T-cell (primary cell): ENCODE measurements at regions not wholly inside any gene's neighbourhood (a gene's known extent, or its start where the extent isn't known, plus 50 kb on each side); places are given as distances from the start of the nearest gene placed in this dataset.

ENCODE experiments used
- ATAC-seq, 4 experiments: fragments of 200-7000 bp in 3 of 4; fragments of 150-1000 bp in 1 of 4; cut with Tn5 transposase; replicated peaks in 1 of 4; 1 replicate in 3 of 4; 2 replicates in 1 of 4; pipeline ENCODE4 v1.10.0; 2021; ENCODE audit warnings: moderate library complexity in 3 of 4, mild to moderate bottlenecking in 2 of 4, moderate number of reproducible peaks in 1 of 4
- CTCF ChIA-PET, 2 donors: fragments of 300-600 bp; sonication (Branson Sonifier 250); formaldehyde crosslinking; loops; one replicate each; lab custom pipeline; 2022; ENCODE audit warnings: antibody characterized with exemption in 2 of 2; lab: Charles Lee
- POLR2A ChIA-PET, 2 donors: fragments of 300-600 bp; sonication (Branson Sonifier 250); formaldehyde crosslinking; loops; one replicate each; lab custom pipeline; 2022; ENCODE audit warnings: antibody characterized with exemption in 2 of 2; lab: Charles Lee
- DNase-seq, 35 experiments: peaks; one replicate each; pipeline versions ENCODE4 v3.0.0 to v3.0.0-alpha.2; 2013 to 2023
- H3K27ac ChIP-seq: one replicate; pipeline ENCODE4 v1.5.1; 2013; ENCODE audit warnings: low read length
- H3K27me3 ChIP-seq, 2 experiments: replicated peaks in 1 of 2; 1 replicate in 1 of 2; 2 replicates in 1 of 2; pipeline versions ENCODE4 v1.6.1 to v1.7.0; 2013; ENCODE audit warnings: low read length in 1 of 2, mixed read lengths in 1 of 2; ENCODE audit not compliant: control insufficient read depth in 2 of 2, insufficient read depth in 2 of 2; ENCODE audit errors: extremely low read depth in 1 of 2
- H3K36me3 ChIP-seq, 2 donors: 1 replicate in 1 of 2; 2 replicates in 1 of 2; pipeline versions ENCODE4 v1.6.1 to v1.7.0; 2013; ENCODE audit warnings: low read length in 1 of 2; ENCODE audit not compliant: control insufficient read depth in 2 of 2, insufficient read depth in 1 of 2; ENCODE audit errors: extremely low read depth in 1 of 2
- H3K4me1 ChIP-seq, 2 experiments: 1 replicate in 1 of 2; 2 replicates in 1 of 2; pipeline versions ENCODE4 v1.6.1 to v1.7.0; 2013; ENCODE audit warnings: low read length in 2 of 2, mixed read lengths in 1 of 2; ENCODE audit not compliant: insufficient read depth in 2 of 2, control insufficient read depth in 1 of 2; ENCODE audit errors: extremely low read depth in 1 of 2
- H3K4me3 ChIP-seq, 2 donors: 1 replicate in 1 of 2; 2 replicates in 1 of 2; pipeline versions ENCODE4 v1.5.1 to v1.7.0; 2013; ENCODE audit warnings: mild to moderate bottlenecking in 2 of 2, low read length in 1 of 2, moderate library complexity in 1 of 2; ENCODE audit not compliant: control insufficient read depth in 1 of 2; ENCODE audit errors: extremely low read depth in 1 of 2
- H3K9me3 ChIP-seq: 2 replicates; pipeline ENCODE4 v1.7.0; 2013
- H3K27ac Mint-ChIP-seq, 2 donors: one replicate each; pipeline ENCODE4 v1.8.0; 2020 to 2021; ENCODE audit warnings: mild to moderate bottlenecking in 2 of 2, mixed read lengths in 2 of 2
- H3K27me3 Mint-ChIP-seq, 2 donors: one replicate each; pipeline ENCODE4 v1.8.0; 2021 to 2022; ENCODE audit warnings: mixed read lengths in 2 of 2
- H3K36me3 Mint-ChIP-seq: one replicate; pipeline ENCODE4 v1.8.0; 2021; ENCODE audit warnings: mixed read lengths
- H3K4me1 Mint-ChIP-seq, 3 donors: one replicate each; pipeline ENCODE4 v1.8.0; 2020 to 2022; ENCODE audit warnings: mixed read lengths in 3 of 3, mild to moderate bottlenecking in 1 of 3
- H3K4me3 Mint-ChIP-seq, 3 donors: one replicate each; pipeline ENCODE4 v1.8.0; 2020 to 2022; ENCODE audit warnings: mild to moderate bottlenecking in 3 of 3, mixed read lengths in 3 of 3, moderate library complexity in 3 of 3
- H3K9me3 Mint-ChIP-seq, 3 donors: one replicate each; pipeline ENCODE4 v1.8.0; 2020 to 2022; ENCODE audit warnings: mixed read lengths in 3 of 3
- WGBS: methylation state at CpG from one replicate; pipeline ENCODE4 v1.1.5; 2013; ENCODE audit warnings: missing lambda C conversion rate; ENCODE audit not compliant: insufficient coverage; 5-methylcytosine and 5-hydroxymethylcytosine counted together

DNA sequence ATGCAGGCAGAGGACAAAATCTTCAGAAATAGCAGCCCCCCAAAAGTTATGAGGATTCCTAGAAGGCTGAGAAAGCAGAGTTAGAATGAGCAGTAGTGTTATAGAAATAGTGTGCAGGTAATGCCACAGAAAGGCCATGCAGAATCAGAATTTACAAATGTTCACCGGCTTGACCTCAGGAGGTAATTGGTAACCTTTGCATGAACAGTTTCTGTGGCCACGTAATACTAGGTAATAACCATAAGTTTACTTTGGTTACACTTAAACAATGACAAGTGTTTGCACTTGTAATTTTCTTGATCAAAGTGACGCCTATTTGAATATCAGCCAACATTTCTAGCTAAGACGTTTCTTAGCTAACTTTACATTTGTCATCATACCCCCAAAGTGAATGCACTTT, 393.6 kb downstream of the GPAT3 start:
- 69% methylated on average over 2 of the region's 4 CpGs for WGBS
- no peak overlapping the region for H3K4me3 ChIP-seq
- no peak overlapping the region for H3K27ac ChIP-seq
- H3K4me1 ChIP-seq = no peaks in the 10 kb centered on the region
- ChIA-PET CTCF (no interaction called here), POLR2A (no interaction called here)
- no peak for ATAC-seq
- H3K4me3 Mint-ChIP-seq = no peak overlapping the region
- H3K36me3 ChIP-seq = no peaks in the 10 kb centered on the region
- no peak for DNase-seq
- H3K9me3 Mint-ChIP-seq = no peaks in the 10 kb centered on the region
- H3K27me3 ChIP-seq = no peaks in the 10 kb centered on the region
- peaks cover 2 to 4% of the 10 kb centered on the region in 2 donors for H3K27me3 Mint-ChIP-seq
- no peaks in the 10 kb centered on the region for H3K4me1 Mint-ChIP-seq
- H3K27ac Mint-ChIP-seq = no peak overlapping the region
- no peaks in the 10 kb centered on the region for H3K36me3 Mint-ChIP-seq
- H3K9me3 ChIP-seq = no peaks in the 10 kb centered on the region

- ATAC-seq (no peak), DNase-seq (no peak)
- H3K36me3 Mint-ChIP-seq = no peaks in the 10 kb centered on the region
- H3K27me3 Mint-ChIP-seq = peaks cover 2 to 4% of the 10 kb centered on the region in 2 donors
- Histone ChIP-seq H3K4me3 (no peak overlapping the region), H3K27me3 (no peaks in the 10 kb centered on the region), H3K9me3 (no peaks in the 10 kb centered on the region), H3K4me1 (no peaks in the 10 kb centered on the region), H3K27ac (no peak overlapping the region), H3K36me3 (no peaks in the 10 kb centered on the region)
- no peaks in the 10 kb centered on the region for H3K4me1 Mint-ChIP-seq
- H3K9me3 Mint-ChIP-seq = no peaks in the 10 kb centered on the region
- CTCF ChIA-PET = interaction anchor here in 1 of 2 donors (0.5 kb wide), 1 partner anchor 569 kb away, joined by 4 read pairs; no protein-coding TSS in a partner anchor
- WGBS = no CpG with 5 or more reads among the region's 1 CpG
- no peak overlapping the region for H3K4me3 Mint-ChIP-seq
- H3K27ac Mint-ChIP-seq = no peak overlapping the region
- POLR2A ChIA-PET = no interaction called here
Measured at GRCh38 chr4:83926950-83927349, 391.0 kb downstream of the GPAT3 start.

- ChIA-PET CTCF (no interaction called here), POLR2A (no interaction called here)
- H3K36me3 Mint-ChIP-seq = no peaks in the 10 kb centered on the region
- no peaks in the 10 kb centered on the region for H3K9me3 Mint-ChIP-seq
- no peak overlapping the region for H3K27ac Mint-ChIP-seq
- Histone ChIP-seq H3K4me1 (no peaks in the 10 kb centered on the region), H3K27me3 (no peaks in the 10 kb centered on the region), H3K36me3 (no peaks in the 10 kb centered on the region), H3K4me3 (no peak overlapping the region), H3K9me3 (no peaks in the 10 kb centered on the region), H3K27ac (no peak overlapping the region)
- no peaks in the 10 kb centered on the region for H3K27me3 Mint-ChIP-seq
- no peak overlapping the region for H3K4me3 Mint-ChIP-seq
- no peaks in the 10 kb centered on the region for H3K4me1 Mint-ChIP-seq
- DNase-seq (no peak), ATAC-seq (no peak)
- WGBS = no CpG with 5 or more reads among the region's 1 CpG
Measured at GRCh38 chr4:83923341-83923740, 387.4 kb downstream of the GPAT3 start.

GRCh38 chr4:83922402-83922801, 386.5 kb downstream of the GPAT3 start:
- DNase-seq = no peak
- no peaks in the 10 kb centered on the region for H3K36me3 Mint-ChIP-seq
- ATAC-seq = no peak
- Histone ChIP-seq H3K27me3 (no peaks in the 10 kb centered on the region), H3K36me3 (no peaks in the 10 kb centered on the region), H3K4me1 (no peaks in the 10 kb centered on the region), H3K4me3 (no peak overlapping the region), H3K27ac (no peak overlapping the region), H3K9me3 (no peaks in the 10 kb centered on the region)
- POLR2A ChIA-PET = no interaction called here
- no peaks in the 10 kb centered on the region for H3K9me3 Mint-ChIP-seq
- H3K4me1 Mint-ChIP-seq = no peaks in the 10 kb centered on the region
- CTCF ChIA-PET = no interaction called here
- no peak overlapping the region for H3K4me3 Mint-ChIP-seq
- no CpG with 5 or more reads among the region's 1 CpG for WGBS
- no peaks in the 10 kb centered on the region for H3K27me3 Mint-ChIP-seq
- no peak overlapping the region for H3K27ac Mint-ChIP-seq

- Mint-ChIP-seq H3K9me3 (no peaks in the 10 kb centered on the region), H3K4me1 (no peaks in the 10 kb centered on the region), H3K27ac (no peak overlapping the region), H3K36me3 (no peaks in the 10 kb centered on the region), H3K27me3 (no peaks in the 10 kb centered on the region), H3K4me3 (no peak overlapping the region)
- CTCF ChIA-PET = no interaction called here
- Histone ChIP-seq H3K27ac (no peak overlapping the region), H3K4me1 (no peaks in the 10 kb centered on the region), H3K27me3 (no peaks in the 10 kb centered on the region), H3K4me3 (no peak overlapping the region), H3K9me3 (no peaks in the 10 kb centered on the region), H3K36me3 (no peaks in the 10 kb centered on the region)
- ATAC-seq = no peak
- no peak for DNase-seq
- 97% methylated on average over 6 of the region's 8 CpGs for WGBS
- POLR2A ChIA-PET = no interaction called here
Measured at GRCh38 chr4:83921124-83921523, 385.2 kb downstream of the GPAT3 start.

DNA sequence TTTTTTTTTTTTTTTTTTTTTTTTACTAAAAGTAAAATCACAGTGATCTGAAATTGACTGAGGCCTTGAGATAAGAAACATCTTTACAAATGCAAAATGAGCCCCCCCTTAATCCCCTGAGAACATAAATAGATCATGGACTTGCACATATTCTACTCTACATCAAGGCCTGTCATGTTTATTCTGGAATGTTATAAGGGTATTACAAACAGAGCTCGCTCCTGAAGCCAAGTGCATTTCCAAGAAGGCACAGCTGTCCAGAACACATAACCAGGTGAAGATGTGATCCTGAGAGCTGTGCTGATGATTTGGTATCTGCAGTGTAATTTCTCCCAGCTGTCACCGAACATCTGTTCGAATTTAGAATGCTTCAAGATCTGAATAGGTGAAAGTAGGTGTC, 384.5 kb downstream of the GPAT3 start:
- WGBS = no CpG with 5 or more reads among the region's 3 CpGs
- Histone ChIP-seq H3K27me3 (no peaks in the 10 kb centered on the region), H3K27ac (no peak overlapping the region), H3K4me1 (no peaks in the 10 kb centered on the region), H3K4me3 (no peak overlapping the region), H3K36me3 (no peaks in the 10 kb centered on the region), H3K9me3 (no peaks in the 10 kb centered on the region)
- ChIA-PET POLR2A (no interaction called here), CTCF (no interaction called here)
- ATAC-seq (no peak), DNase-seq (no peak)
- H3K27ac Mint-ChIP-seq = no peak overlapping the region
- no peaks in the 10 kb centered on the region for H3K9me3 Mint-ChIP-seq
- no peaks in the 10 kb centered on the region for H3K36me3 Mint-ChIP-seq
- H3K27me3 Mint-ChIP-seq = no peaks in the 10 kb centered on the region
- H3K4me3 Mint-ChIP-seq = no peak overlapping the region
- no peaks in the 10 kb centered on the region for H3K4me1 Mint-ChIP-seq

GRCh38 chr4:83917572-83917971, 381.7 kb downstream of the GPAT3 start:
- Histone ChIP-seq H3K9me3 (no peaks in the 10 kb centered on the region), H3K27ac (no peak overlapping the region), H3K4me1 (no peaks in the 10 kb centered on the region), H3K36me3 (no peaks in the 10 kb centered on the region), H3K4me3 (no peak overlapping the region), H3K27me3 (no peaks in the 10 kb centered on the region)
- WGBS = 60% methylated on average over 4 of the region's 8 CpGs
- no peaks in the 10 kb centered on the region for H3K9me3 Mint-ChIP-seq
- no peak overlapping the region for H3K27ac Mint-ChIP-seq
- H3K27me3 Mint-ChIP-seq = peaks cover 0 to 9% of the 10 kb centered on the region in 2 donors
- DNase-seq (no peak), ATAC-seq (no peak)
- no peak overlapping the region for H3K4me3 Mint-ChIP-seq
- H3K36me3 Mint-ChIP-seq = no peaks in the 10 kb centered on the region
- ChIA-PET POLR2A (no interaction called here), CTCF (no interaction called here)
- no peaks in the 10 kb centered on the region for H3K4me1 Mint-ChIP-seq
